Transverse colon (tissue), 3 donors: ENCODE measurements at regions not wholly inside any gene's neighbourhood (a gene's known extent, or its start where the extent isn't known, plus 50 kb on each side); places are given as distances from the start of the nearest gene placed in this dataset.

ENCODE experiments used
- CTCF ChIP-seq, 5 experiments: fragments of 200-600 bp in 3 of 5; fragments of 450-650 bp in 2 of 5; sonication (generic) in 3 of 5; IDR thresholded peaks; 1 replicate in 2 of 5; 2 replicates in 3 of 5; pipeline ENCODE4 v1.5.1; 2016 to 2017; ENCODE audit warnings: antibody characterized with exemption in 5 of 5, inconsistent platforms in 3 of 5, mild to moderate bottlenecking in 2 of 5, moderate library complexity in 1 of 5
- EP300 ChIP-seq: sonication (generic); formaldehyde crosslinking; IDR thresholded peaks from one replicate; pipeline ENCODE4 v1.6.1; 2017; ENCODE audit warnings: antibody characterized with exemption, low read depth
- POLR2A ChIP-seq: fragments of 450-650 bp; IDR thresholded peaks from one replicate; pipeline ENCODE4 v1.6.1; 2016; ENCODE audit warnings: antibody characterized with exemption, mild to moderate bottlenecking, moderate library complexity

GRCh38 chr3:74532446-74532845, 82.0 kb downstream of the CNTN3 start:
- TF ChIP-seq CTCF (IDR thresholded peaks at IDR 0.05) (no peak), EP300 (no peak), POLR2A (no peak)
